Medulla oblongata (tissue), 1 donor: ENCODE measurements at regions not wholly inside any gene's neighbourhood (a gene's known extent, or its start where the extent isn't known, plus 50 kb on each side); places are given as distances from the start of the nearest gene placed in this dataset.
"Not testable (repeated sequence)": the region's sequence is repeated elsewhere in the genome, so short reads cannot be mapped to it uniquely, and the experiment has no call there.

ENCODE experiments used
- DNase-seq: peaks from one replicate; pipeline ENCODE4 v3.0.0-alpha.2; 2015; ENCODE audit errors: extremely low spot score

DNA sequence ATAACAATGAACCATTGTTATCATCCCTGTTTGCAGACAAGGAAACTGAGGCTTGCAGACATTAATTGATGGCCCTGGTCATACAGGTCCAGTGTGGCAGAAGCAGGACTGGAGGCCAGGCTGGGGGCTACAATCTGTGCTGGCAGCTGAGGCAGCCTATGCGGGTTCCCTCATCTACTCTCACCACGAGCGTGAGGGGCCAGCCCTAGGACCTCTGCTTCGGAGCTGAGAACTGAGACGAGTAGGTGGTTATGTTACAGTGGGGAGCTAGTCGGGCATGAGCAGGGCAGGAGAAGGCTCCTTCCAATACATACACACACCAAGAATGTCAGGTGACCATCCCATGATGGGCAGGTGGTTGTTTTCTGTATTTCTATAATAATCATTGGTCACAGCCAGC, 82.2 kb upstream of the ASB18 start:
- DNase-seq = no peak

DNA sequence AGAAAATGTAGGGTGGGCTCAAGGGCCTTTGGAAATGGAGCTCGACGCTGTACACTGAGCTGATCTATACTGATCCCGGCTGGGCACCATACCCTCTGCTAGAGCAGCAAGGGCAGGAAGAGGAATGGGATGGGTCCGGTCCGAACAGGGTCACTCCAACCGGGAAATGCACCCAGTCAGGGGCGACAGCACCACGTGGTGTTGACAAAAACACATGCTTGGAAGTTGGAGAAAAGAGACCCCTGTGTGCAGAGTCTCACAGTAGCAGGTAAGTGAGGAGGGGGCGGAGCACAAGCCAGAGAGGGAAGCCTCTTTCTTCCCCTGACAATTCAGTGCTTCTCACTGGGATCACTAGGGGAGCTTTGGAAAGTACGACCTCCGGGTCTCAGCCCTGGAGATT, 84.1 kb upstream of the ASB18 start:
- DNase-seq = no peak

DNA sequence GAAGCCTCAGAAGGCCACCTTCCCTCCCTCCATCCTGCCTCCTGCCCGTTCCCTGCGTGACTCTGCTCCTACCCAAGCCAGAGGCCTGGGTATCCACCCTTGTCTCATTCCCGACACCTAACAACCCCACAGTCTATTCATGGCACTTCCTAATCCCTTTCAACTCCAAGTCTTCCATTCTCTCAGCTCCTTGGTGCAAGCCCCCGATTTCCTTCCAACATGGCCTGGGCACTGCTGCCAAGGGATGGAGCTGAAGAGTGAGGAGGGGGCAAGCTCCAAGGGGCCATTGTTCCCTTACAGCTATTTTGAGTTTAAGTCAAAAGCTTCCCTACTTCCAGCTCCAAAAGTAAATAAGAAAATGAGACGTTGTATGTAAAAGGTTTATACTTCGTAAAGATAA, 84.8 kb upstream of the ASB18 start:
- no peak for DNase-seq

- no peak for DNase-seq
These were observed 86.2 kb upstream of the ASB18 start for GRCh38 chr2:236350426-236350825.

- no peak for DNase-seq
These were observed 87.8 kb upstream of the ASB18 start for GRCh38 chr2:236351966-236352525.

GRCh38 chr2:236352761-236353593, 88.8 kb upstream of the ASB18 start:
- DNase-seq = peak; percentile 49

DNA sequence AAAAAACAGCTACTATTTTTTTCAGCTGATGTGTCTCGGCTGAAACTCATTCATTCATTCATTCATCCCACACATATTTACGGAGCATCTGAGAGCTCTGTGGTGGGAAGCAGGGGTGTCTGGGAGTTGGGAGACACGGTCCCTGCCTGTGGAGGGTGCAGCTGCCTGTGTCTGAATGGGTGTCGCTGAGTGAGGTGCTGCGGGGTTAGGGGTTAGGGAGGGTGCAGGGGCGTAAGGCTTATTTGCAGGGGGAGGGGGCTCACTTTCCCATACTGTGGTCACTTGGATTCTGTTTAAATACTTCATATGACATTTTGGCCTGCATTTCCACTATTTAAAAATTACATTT, 89.4 kb upstream of the ASB18 start:
- DNase-seq = no peak

- no peak for DNase-seq
These were observed 90.1 kb upstream of the ASB18 start for GRCh38 chr2:236354056-236354940.

DNA sequence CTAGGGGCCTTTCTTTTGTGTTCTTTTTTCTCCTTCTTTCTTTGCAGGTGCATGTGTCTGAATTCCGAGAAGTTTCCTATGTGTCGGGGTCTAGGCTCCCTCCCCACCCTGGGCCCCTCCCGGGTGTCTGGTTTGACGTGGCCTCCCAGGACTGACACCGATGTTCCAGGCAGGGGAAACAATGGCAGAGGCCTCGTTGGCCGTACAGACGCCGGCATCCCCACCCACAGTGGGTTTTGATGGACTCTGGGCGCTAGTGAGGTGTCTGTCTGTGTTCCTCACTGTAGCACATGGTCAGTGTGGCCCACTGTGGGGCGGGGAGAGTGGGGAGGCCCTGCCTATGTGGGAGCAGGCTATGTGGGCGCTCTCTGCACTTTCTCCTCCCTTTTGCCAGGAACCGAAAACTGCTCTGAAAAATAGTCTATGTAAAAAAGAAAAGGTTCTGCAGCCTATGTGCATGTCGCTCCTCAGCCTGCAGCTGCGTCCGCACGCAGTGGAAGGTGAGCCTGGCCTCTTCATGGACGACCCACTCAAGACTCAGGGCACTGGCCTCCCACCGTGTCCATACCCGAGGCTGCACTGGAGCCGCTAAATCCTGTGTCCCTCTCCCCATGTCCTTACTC, 90.9 kb upstream of the ASB18 start:
- DNase-seq = no peak

DNA sequence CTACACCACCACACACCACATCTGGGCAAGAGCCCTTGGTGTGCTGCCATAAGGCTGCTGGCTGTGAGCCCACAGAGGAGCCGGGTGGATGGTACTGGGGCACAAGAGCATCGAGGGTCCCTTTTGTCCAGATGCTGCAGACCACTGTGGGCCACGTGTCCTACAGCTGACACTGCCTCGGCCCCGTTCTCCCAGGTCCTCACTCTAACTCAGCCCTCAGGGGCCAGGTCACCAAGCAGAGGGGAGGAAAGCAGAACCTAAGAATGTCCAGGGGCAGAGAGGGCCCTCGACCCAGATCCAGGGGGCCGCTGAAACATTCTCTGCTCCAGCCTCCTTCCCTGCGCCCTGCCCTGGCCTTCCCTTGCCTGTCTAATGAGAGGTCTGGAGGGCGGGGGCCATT, 91.7 kb upstream of the ASB18 start:
- DNase-seq = no peak

GRCh38 chr2:236356321-236356720, 92.1 kb upstream of the ASB18 start:
- DNase-seq = not testable (repeated sequence)

GRCh38 chr2:236358482-236358881, 94.3 kb upstream of the ASB18 start:
- DNase-seq = not testable (repeated sequence)

GRCh38 chr2:236359426-236360045, 95.3 kb upstream of the ASB18 start:
- DNase-seq = no peak

GRCh38 chr2:236360496-236360895, 96.3 kb upstream of the ASB18 start:
- DNase-seq = no peak

DNA sequence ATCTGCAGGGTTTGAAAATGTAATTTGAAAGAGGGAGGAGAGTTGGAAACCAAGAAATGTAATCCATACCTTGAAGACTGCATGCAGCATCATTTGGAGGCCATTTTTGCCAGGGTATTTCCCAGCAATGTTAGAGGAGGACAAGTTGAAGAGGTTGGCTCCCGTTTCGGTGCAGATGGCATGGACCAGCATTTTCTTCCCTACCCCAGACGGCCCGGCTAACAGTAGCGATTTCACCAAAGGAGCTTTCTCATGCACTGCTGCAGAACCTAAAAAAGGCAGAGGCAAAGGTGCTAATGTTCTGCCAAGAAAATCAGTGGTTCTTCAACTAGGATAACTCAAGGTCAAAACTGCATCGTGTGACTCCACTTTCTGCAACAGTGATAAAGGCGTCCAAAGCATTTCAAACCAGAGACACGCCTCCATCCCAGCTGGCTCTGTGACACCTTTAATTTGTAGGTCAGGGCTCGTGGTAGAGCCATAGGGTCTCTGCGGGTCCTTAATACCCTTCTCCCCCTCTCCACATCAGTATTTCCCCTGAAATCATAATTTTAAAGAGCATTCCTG, 99.6 kb upstream of the ASB18 start:
- DNase-seq = no peak

DNA sequence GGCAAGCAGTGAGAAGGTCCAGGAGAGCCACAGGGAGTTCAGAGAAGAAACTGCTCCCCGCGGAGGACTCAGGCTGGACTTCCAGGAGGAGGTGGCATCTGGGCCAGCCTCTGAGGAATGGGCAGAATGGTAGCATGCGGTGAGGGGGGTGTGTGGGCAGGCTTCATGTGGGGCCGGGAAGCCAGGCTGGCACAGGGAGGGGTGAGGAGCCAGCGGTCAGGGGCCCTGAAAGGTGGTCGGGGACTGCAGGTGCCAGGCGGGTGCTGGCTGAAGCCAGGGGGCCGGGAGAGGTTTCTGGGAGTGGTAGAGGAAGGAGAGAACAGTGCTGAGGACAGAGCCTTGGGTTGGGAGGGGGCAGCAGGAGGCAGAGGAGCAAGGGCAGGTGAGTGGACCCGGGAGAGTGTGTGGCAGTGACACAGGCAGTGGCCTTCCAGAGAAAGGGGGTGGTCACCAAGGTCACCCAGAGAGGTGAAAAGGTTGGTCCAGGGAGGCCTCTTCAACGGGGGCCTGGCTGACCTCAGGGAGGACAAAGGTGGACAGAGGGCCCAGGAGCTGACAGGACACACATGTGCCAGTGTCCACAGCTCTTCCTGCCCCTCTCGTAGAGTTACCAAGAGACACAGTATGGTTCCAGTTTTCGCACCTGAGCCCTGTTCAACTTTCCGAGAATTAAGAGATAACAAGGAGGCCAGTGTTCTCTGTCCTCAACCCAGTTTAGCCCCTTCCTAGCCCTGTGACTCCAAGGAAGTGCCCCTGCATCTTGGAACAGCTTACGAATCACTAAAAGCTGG, 101.2 kb upstream of the ASB18 start:
- no peak for DNase-seq

GRCh38 chr2:236366049-236366387, 101.8 kb upstream of the ASB18 start:
- DNase-seq = no peak

- no peak for DNase-seq
These were observed 102.2 kb upstream of the ASB18 start for GRCh38 chr2:236366397-236366796.

DNA sequence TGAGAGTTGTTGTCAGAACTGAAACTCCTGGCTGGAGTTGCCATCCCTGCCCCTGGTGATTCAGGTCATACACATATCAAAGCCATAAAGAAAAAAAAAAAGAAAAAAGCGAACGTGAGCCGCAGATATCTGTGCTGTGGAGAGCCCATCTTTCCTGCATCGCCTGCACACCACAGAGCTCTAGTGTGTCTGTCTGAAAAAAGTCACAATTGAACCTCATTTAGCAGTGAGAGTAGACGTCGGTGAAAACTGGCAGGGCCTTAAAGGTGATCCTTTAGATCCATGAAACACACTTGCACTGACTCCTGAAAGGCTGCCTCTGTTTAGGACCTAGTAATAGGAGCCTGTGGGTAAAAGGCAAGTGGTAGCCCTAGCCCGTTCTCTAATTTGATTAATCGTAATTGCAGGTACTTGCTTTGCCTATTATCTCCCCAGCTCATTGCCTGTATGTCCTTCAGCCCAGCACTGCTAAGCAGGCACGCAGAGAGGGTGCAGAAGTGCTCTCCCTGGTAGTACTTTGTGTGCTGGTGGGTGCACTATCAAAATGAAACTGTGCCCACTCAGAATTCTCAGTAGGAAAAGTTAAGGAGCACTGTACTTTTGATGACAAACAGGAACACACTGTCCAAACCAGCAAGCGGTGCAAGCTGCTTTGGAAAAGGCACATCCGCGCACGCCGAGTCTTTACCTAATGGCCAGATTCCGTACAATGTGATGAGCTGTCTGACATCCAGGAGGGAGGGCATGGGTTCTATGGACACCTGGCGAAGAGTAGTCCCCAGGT, 103.5 kb upstream of the ASB18 start:
- no peak for DNase-seq

DNA sequence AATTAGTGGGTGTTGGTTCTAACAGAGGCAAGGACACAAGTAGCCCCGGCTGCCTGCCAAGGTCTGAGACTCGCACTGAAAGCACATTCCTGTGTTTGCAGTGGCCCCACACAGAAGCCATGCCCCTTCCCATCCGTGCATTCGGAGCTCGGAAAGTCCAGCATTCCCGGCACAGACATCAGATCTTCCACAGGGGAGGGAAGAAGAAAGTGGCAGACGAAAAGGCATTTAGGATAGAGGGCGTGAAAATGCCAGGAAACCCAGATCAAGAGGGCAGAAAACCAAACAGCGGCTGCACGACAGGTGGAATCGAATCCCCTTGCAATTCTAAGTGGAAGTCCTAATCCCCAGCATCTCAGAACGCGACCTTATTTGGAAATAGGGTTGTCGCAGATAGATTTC, 105.5 kb upstream of the ASB18 start:
- DNase-seq = peak; percentile 46
